ENCODE measurements at regions not wholly inside any gene's neighbourhood (a gene's known extent, or its start where the extent isn't known, plus 50 kb on each side); places are given as distances from the start of the nearest gene placed in this dataset.
A peak's percentile ranks its signal among the peaks of the same experiment; 100 is the strongest.

- H3K4me3 ChIP-seq, result no peak overlapping the region
- TF ChIP-seq CTCF (IDR thresholded peaks at IDR 0.05 in 8 of 11, conservative IDR thresholded peaks at IDR 0.05 in 3 of 11) (no peak), POLR2A (IDR thresholded peaks at IDR 0.05) (no peak), POLR2AphosphoS5 (IDR thresholded peaks at IDR 0.05) (no peak)
- DNase-seq, result no peak
- WGBS, 5 donors, result 90 to 93% (median 92%) methylated on average over 7 of the region's 7 CpGs
- no peaks in the 10 kb centered on the region for H3K27me3 ChIP-seq (replicated peaks in 1 of 7)
- peak overlapping the region in 1 of 8 donors; percentile 31 for H3K27ac ChIP-seq
- no peaks in the 10 kb centered on the region for H3K36me3 ChIP-seq
- intact Hi-C loops (cut with DNase I; ENCODE audit: low total_unique reads), result no loop called here
- no peaks in the 10 kb centered on the region for H3K9me3 ChIP-seq
- peaks cover 0 to 18% (median 5%) of the 10 kb centered on the region in 6 donors for H3K4me1 ChIP-seq
These were observed 80.0 kb upstream of the ATXN1 start for GRCh38 chr6:16841241-16841640.

- TF ChIP-seq POLR2A (IDR thresholded peaks at IDR 0.05) (no peak), POLR2AphosphoS5 (IDR thresholded peaks at IDR 0.05) (no peak), CTCF (IDR thresholded peaks at IDR 0.05 in 8 of 11, conservative IDR thresholded peaks at IDR 0.05 in 3 of 11) (no peak)
- no peaks in the 10 kb centered on the region for H3K36me3 ChIP-seq
- no peaks in the 10 kb centered on the region for H3K27me3 ChIP-seq (replicated peaks in 1 of 7)
- DNase-seq, result no peak
- peak overlapping the region in 3 of 8 donors; percentile 3 to 31 (median 13) for H3K27ac ChIP-seq
- intact Hi-C loops (cut with DNase I; ENCODE audit: low total_unique reads), result no loop called here
- no peak overlapping the region for H3K4me3 ChIP-seq
- peaks cover 0 to 23% (median 7%) of the 10 kb centered on the region in 6 donors for H3K4me1 ChIP-seq
- H3K9me3 ChIP-seq, result no peaks in the 10 kb centered on the region
- 18 to 29% (median 25%) methylated on average over 2 of the region's 2 CpGs for WGBS, 5 donors
These were observed 79.5 kb upstream of the ATXN1 start for GRCh38 chr6:16840725-16841124.

GRCh38 chr6:16840291-16840690 is 79.0 kb upstream of the ATXN1 start:
- DNase-seq, result no peak
- WGBS, 5 donors, result 32 to 39% (median 38%) methylated on average over 3 of the region's 3 CpGs
- H3K4me1 ChIP-seq, result peaks cover 0 to 23% (median 7%) of the 10 kb centered on the region in 6 donors

More at GRCh38 chr6:16840291-16840690, 79.0 kb upstream of the ATXN1 start:
- TF ChIP-seq POLR2AphosphoS5 (IDR thresholded peaks at IDR 0.05) (no peak), POLR2A (IDR thresholded peaks at IDR 0.05) (no peak), CTCF (IDR thresholded peaks at IDR 0.05 in 8 of 11, conservative IDR thresholded peaks at IDR 0.05 in 3 of 11) (no peak)
- Histone ChIP-seq H3K27me3 (replicated peaks in 1 of 7) (no peaks in the 10 kb centered on the region), H3K36me3 (no peaks in the 10 kb centered on the region), H3K9me3 (no peaks in the 10 kb centered on the region), H3K4me3 (no peak overlapping the region), H3K27ac (peak overlapping the region in 3 of 8 donors; percentile 3 to 26 (median 13))
- intact Hi-C loops (cut with DNase I; ENCODE audit: low total_unique reads), result no loop called here
